Amygdala (tissue), 56 donors: ENCODE measurements at regions not wholly inside any gene's neighbourhood (a gene's known extent, or its start where the extent isn't known, plus 50 kb on each side); places are given as distances from the start of the nearest gene placed in this dataset.
A peak's percentile ranks its signal among the peaks of the same experiment; 100 is the strongest.
"Not testable (repeated sequence)": the region's sequence is repeated elsewhere in the genome, so short reads cannot be mapped to it uniquely, and the experiment has no call there.

Experiments used
- DNase-seq, 56 donors: peaks; one replicate each; lab custom pipeline; 2025; lab: John Stamatoyannopoulos, UW

GRCh38 chr7:26424319-26424718, 132.7 kb downstream of the SNX10 start:
- DNase-seq: not testable (repeated sequence)

DNA sequence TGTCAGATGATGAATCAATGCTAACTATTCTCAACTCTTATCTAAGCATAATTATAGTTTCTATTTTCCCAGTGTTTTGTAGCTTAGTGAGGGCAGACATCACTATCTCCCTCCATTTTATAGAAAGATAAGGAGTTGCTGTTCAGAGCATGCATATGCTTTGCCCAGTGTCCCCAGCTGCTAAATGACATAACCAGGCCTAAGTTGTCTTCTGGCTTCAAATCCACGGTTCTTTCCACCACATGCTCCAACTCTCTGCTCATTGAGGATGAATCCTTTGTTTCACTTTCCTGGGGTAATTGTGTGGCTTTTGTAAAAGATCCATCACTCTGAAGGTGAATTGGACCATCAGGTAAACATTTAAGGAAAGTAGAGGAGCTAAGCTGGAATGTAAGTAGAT, 134.0 kb downstream of the SNX10 start:
- DNase-seq: no peak

DNA sequence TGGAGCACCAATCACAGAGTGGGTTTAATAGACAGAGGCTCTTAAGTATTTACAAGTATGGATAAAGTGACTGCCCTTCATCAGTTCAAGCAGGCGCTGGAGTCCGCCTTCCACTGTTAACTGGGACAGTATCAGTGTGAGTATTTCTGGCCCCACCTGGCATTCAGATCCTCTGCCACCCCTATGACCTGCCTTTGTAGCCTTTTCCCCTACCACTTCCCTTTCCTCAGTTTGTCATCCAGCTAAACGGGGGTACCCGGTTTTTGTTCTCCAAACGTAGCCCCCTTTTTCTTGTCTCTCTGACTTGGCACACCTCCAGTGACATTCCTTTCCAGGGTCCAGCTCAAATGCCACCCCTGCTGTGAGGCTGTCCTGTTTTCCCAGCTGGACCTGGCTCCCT, 134.4 kb downstream of the SNX10 start:
- DNase-seq: no peak

DNA sequence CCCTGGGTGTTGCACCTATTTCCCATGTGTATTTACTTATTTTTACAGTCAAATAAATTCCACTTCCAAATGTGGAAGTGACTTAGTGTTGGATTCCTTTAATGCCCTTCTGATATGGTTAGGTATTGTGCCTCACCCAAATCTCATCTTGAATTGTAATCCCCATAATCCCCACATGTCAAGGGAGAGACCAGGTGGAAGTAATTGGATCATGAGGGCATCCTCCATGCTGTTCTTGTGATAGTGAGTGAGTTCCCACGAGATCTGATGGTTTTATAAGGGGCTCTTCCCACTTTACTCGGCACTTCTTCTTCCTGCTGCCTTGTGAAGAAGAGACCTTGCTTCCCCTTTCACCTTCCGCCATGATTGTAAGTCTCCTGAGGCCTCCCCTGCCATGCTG, 136.9 kb downstream of the SNX10 start:
- no peak for DNase-seq

DNA sequence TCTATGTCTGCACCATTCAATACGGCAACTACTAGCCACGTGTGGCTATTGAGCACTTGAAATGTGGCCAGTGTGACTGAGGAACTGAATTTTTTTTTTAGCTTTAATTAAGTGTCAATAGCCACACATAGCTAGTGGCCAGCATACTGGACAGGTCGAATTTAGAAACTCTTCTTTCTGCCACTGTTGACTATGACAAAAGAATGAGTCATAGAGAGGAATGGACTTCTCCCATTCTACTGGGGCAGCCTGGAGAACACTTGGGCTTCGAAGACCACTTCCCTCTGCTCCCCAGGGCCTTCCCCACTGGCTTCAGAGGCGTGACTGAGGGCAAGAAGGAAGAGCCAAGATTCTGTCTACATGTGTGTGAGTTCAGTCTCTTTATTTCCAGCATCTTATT, 137.5 kb downstream of the SNX10 start:
- DNase-seq: no peak

- no peak for DNase-seq
Measured at GRCh38 chr7:26434974-26435373, 143.3 kb downstream of the SNX10 start.

DNA sequence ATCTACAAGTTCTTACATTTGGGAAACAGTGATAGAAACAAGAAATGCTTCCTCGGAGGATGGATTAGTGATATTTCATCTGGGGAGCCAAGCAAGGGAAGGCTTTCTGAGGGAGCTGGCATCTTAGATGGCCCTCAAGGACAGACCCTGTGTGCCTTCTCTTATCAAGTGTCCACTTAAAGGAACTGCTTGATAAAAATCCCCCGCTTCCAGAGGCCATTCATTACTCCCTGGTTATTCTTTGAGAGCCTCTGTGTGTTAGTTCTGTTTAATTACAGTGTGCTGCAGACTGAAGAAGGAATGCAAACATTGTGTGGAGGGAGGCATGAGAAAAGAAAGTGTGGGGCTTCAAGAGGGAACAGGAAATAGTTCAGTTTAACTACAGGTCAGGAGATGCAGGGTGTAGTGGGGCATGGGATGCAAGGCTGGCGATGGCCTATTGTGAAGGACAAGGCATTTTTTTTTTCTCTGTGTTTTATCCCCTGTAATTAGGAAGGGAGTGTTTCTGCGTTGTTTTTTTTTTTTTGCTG, 145.4 kb downstream of the SNX10 start:
- no peak for DNase-seq

DNA sequence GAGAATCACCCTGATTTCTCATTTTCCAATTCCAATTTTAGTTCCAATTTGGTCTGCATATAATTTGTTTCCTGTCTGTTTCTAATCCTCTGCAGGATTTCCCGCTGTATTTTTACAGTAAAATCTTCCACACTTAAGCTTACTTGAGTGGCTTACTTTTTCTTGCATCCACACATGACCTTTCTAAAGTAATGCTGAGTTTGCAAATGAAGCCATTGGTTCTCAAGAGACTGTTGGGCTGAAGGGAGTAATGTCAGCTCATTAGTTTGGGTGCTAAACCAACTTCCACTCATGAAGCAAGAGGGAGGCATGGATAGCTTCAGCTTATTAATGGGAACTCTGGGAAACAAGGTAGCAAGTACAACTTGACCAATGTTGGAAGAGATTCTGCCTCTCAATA, 146.4 kb downstream of the SNX10 start:
- no peak for DNase-seq

DNA sequence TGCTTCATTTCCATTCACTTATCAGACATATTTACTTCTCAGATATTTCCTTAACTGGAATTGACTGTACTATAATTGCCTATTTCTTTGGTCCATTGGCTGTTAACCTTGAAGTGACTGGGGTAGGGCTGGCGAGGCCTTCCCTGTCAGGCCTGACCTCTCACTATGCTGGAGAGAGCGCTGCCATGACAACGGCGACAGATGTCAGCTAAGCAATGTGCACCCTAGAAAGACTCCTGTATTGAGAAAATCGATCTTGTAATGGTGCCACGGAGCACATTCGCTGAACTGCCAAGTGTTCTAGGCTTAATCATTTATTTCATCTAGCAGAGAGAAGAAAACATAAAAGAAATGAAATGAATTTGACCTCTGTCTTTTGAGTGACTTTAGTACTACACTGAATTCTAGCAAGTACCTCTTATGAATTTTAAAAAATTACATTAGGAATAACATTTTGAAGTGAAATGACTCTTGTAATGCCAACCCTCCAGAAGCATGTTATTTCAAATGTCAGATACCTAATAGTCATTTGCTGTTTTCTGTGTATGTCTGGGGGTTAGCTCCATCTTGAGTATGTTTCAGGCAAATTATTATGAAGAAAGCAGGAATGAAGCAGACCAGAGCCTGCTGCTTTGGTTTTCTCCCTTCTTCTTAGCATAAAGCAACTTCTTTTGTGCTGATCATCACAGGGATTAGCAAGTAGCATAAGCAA, 148.0 kb downstream of the SNX10 start:
- no peak for DNase-seq

DNA sequence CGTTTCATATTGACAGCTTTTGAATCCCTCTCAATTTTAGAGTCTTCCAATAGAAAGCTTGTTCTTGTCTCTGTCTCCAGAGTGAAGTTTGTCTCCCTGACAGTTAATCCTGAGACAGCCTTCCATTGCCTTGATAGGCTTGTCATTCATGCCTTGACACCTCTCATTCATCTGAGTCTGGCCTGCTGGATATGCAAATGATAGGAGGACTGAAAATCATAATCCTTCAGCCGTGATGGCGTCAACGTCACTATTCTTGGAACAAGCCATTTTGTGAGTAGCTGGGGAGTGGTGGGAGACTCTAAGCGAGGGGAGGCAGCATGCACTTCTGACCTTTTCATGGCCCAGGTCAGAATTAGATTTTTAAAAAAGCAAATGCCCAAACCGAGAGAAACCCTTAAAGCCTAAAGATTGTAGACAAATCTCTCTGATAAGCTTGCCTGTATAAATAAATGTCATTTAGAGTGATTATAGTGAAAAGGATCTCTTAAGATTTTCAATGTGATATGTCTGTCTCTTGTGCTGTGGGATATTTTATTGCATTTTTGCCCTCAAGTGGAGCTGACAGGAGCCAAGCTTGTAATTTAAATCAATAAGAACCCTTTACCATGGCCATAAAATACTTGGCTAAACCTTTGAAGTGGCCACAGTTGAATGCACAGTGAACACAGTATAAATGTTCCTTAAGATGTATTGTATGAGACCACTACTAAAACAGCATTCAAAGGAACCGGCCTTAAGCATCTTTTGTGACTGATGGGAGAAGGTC, 148.8 kb downstream of the SNX10 start:
- DNase-seq: no peak

GRCh38 chr7:26441002-26441521, 149.4 kb downstream of the SNX10 start:
- peak in 6 of 56 donors; percentile 1 to 11 (median 4) for DNase-seq

- no peak for DNase-seq
Measured at GRCh38 chr7:26441611-26442277, 150.1 kb downstream of the SNX10 start.

DNA sequence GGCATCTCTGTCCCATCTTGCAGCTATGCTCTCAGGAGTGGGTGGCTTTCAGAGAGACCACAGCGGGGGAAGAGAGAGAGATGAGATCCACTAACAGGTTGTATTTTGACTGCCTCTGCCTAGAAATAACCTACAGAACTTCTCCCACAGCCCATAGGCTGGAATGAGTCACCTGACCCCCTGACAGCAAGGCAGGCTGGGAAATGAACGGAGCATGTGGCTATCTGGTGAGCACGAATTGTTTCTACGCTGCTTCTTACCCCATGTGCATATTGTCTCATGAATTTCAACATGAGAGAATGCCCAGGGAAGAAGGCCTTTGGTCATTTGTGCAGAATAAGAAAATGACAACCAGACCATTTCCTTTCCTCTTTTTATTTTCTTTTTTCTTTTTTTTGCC, 151.3 kb downstream of the SNX10 start:
- no peak for DNase-seq

DNA sequence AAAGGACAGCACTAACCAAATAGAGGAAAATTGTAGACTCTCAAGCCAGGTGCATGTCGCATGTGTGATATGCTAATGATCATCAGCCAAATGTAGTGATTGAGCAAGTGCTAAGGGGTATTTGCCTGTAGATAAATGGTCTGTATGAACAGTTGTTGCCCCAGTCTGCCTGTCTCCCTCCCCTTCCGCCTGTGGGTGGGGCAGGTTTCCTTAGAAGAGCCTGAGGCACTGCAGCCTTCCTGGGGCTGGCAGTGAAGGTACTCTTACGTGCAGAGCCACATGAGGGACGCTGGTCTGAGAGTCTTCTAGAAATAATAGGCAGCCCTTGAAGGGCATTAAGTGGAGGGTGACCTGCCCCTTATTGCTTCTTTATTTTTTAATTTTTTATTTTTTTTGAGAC, 152.1 kb downstream of the SNX10 start:
- DNase-seq: no peak

DNA sequence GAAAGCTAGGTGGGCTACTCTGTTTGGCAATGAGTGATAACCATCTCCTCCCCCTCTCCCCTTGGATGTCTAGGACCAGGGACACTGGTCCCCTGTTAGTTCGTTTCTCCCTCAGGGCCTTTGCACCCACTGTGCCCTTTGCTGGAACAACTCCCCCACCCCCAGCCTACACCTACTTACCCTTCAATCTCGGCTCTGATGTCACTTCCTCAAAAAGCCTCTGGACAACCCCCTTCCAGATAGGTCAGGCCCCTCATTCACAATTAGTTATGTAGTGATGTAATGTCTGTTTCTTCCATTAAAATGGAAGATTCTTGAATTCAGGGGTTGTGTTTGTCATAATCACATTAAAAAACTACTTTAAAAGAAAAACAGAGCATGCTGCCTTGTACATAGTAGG, 152.9 kb downstream of the SNX10 start:
- no peak for DNase-seq

DNA sequence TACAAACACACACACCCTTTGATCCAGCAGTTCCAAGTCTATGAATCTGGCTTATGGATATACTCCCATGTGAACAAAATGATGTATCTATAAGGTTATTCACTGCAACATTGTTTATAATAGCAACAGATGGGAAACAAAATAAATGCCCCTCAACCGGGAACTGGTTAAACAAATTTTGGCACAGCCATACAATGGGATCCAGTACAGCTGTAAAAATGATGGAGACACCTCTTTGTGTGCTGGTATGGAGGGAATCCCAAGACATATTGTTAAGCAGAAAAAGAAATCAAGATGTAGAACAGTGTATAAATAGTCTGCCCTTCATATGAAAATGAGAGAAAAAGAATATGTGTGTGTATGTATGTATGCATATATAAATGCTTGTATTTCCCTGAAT, 155.5 kb downstream of the SNX10 start:
- no peak for DNase-seq

DNA sequence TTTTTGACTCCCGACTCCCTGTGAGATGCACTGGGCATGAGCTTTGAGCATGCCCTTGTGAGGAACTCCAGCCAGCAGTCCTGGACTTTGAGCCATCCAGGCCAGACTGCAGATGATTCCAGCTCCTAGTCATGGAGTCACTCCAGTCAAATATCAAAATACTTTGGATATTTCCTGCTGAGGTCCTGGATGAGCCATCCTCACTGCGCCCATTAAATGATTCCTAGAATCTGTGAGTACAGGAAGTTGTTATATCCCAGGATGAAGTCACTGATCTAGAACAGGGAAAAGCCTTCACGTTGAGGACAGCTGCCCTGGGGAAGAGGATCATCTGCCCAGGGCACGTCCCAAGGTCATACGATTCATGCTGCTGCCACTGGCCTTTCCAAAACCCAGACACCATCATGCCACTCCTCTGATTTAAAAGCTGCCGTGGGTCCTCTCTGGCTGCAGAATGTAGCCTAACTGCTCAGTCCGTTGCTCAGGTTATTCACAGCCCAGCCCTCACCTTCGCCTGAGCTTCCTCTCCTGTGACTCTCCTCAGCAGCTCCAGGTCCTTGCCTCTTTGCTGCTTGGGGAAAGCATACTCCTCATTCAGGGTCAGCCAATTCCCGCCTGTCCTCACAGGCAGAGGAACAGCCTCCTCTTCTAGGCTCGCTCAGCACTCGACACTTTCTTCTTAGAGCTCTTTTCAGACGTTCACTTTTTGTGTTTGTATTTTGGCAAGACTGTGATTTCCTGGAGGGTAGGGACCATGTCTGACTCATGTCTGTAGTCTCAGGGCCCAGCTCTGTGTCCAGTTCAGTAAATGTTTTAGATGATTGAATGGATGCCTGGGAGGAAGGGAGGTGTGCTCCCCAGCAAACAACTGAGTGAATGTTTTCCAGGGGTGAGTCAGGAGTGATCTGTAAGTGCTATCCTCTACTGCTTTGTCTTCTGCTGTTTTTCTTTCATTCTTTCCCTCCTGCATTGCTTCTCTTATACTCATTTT, 157.8 kb downstream of the SNX10 start:
- DNase-seq: no peak

DNA sequence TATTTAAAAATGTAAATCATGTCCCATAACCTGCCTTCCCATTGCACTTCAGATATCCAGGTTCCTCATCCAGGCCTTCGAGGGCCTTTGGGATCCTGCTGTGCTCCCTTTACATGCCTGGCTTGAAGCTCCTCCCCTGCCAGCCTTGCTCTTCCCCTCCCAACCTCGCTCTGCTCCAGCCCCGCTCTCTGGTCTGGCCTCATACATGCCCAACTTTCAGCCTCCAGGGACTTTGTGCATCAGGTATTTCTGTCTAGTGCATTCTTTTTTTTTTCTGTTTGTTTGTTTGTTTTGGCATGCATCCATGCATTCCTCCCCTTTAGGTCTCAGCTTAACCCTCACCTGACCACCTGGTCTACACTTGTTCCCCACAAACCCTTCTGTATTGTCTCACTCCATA, 160.3 kb downstream of the SNX10 start:
- no peak for DNase-seq

GRCh38 chr7:26454180-26454579, 162.5 kb downstream of the SNX10 start:
- no peak for DNase-seq
